ENCODE measurements at regions not wholly inside any gene's neighbourhood (a gene's known extent, or its start where the extent isn't known, plus 50 kb on each side); places are given as distances from the start of the nearest gene placed in this dataset.

- Histone ChIP-seq H3K36me3 (no peaks in the 10 kb centered on the region), H3K4me1 (peaks cover 7 to 10% (median 9%) of the 10 kb centered on the region in 3 donors), H3K4me3 (no peak overlapping the region), H3K9me3 (no peaks in the 10 kb centered on the region), H3K27me3 (no peaks in the 10 kb centered on the region), H3K27ac (no peak overlapping the region)
- FAIRE-seq: no peak
- ATAC-seq: no peak
- no peak for TF ChIP-seq CTCF (IDR thresholded peaks at IDR 0.05)
- WGBS, 2 donors: 76 to 88% methylated on average over 7 of the region's 7 CpGs
- intact Hi-C loops (cut with DNase I): no loop called here
- DNase-seq: no peak
Observed at GRCh38 chr1:184158896-184159681, 107.6 kb downstream of the TSEN15 start.

- 97 to 100% methylated on average over 2 of the region's 2 CpGs for WGBS, 2 donors
Observed at GRCh38 chr1:184160236-184160635, 108.7 kb downstream of the TSEN15 start.

GRCh38 chr1:184161071-184161698 is 109.7 kb downstream of the TSEN15 start:
- intact Hi-C loops (cut with DNase I): no loop called here
- FAIRE-seq (no peak), ATAC-seq (peak in 3 of 4 donors; percentile 28 to 40 (median 34)), DNase-seq (no peak)
- H3K36me3 ChIP-seq: no peaks in the 10 kb centered on the region
- no peak overlapping the region for H3K27ac ChIP-seq
- H3K9me3 ChIP-seq: no peaks in the 10 kb centered on the region
- H3K4me1 ChIP-seq: peaks cover 7 to 10% (median 9%) of the 10 kb centered on the region in 3 donors
- no peak for TF ChIP-seq CTCF (IDR thresholded peaks at IDR 0.05)
- no peaks in the 10 kb centered on the region for H3K27me3 ChIP-seq
- no peak overlapping the region for H3K4me3 ChIP-seq
- 71 to 72% methylated on average over 3 of the region's 3 CpGs for WGBS, 2 donors

More at GRCh38 chr1:184160236-184160635, 108.7 kb downstream of the TSEN15 start:
- H3K4me1 ChIP-seq: peaks cover 7 to 10% (median 9%) of the 10 kb centered on the region in 3 donors
- TF ChIP-seq CTCF (IDR thresholded peaks at IDR 0.05): no peak
- intact Hi-C loops (cut with DNase I): no loop called here
- H3K4me3 ChIP-seq: no peak overlapping the region
- H3K27me3 ChIP-seq: no peaks in the 10 kb centered on the region
- H3K27ac ChIP-seq: no peak overlapping the region
- DNase-seq (no peak), FAIRE-seq (no peak), ATAC-seq (peak in 1 of 4 donors; percentile 48)
- H3K36me3 ChIP-seq: no peaks in the 10 kb centered on the region
- H3K9me3 ChIP-seq: no peaks in the 10 kb centered on the region

- H3K27ac ChIP-seq: no peak overlapping the region
- WGBS, 2 donors: 85 to 88% methylated on average over 9 of the region's 9 CpGs
- no peaks in the 10 kb centered on the region for H3K36me3 ChIP-seq
- DNase-seq (no peak), ATAC-seq (no peak), FAIRE-seq (no peak)
- H3K9me3 ChIP-seq: no peaks in the 10 kb centered on the region
- TF ChIP-seq CTCF (IDR thresholded peaks at IDR 0.05): no peak
- no peaks in the 10 kb centered on the region for H3K27me3 ChIP-seq
- H3K4me3 ChIP-seq: no peak overlapping the region
- intact Hi-C loops (cut with DNase I): no loop called here
- peaks cover 2 to 4% (median 2%) of the 10 kb centered on the region in 3 donors for H3K4me1 ChIP-seq
Observed at GRCh38 chr1:184162281-184162680, 110.8 kb downstream of the TSEN15 start.

Measured in pancreas (tissue), 10 donors.